ENCODE measurements at regions not wholly inside any gene's neighbourhood (a gene's known extent, or its start where the extent isn't known, plus 50 kb on each side); places are given as distances from the start of the nearest gene placed in this dataset.
"Not testable (repeated sequence)": the region's sequence is repeated elsewhere in the genome, so short reads cannot be mapped to it uniquely, and the experiment has no call there.

- H3K36me3 ChIP-seq (ENCODE audit: insufficient read depth, low read length); H3K27me3 ChIP-seq (ENCODE audit: insufficient read depth, low read length); H3K4me3 ChIP-seq (ENCODE audit: low read length); H3K27ac ChIP-seq (ENCODE audit: low read depth, low read length); H3K4me1 ChIP-seq (ENCODE audit: insufficient read depth, low read length); H3K9ac ChIP-seq (ENCODE audit: low read depth, low read length): not testable (repeated sequence)
- H3K9me3 ChIP-seq (ENCODE audit: insufficient read depth, low read depth, low read length) = peaks cover 16% of the 10 kb centered on the region; the same call in 1 of the 2 replicates
- WGBS = 99% methylated on average over 3 of the region's 4 CpGs
Observed at GRCh38 chr4:30215973-30216372, 504.2 kb upstream of the PCDH7 start.

- peaks cover 9% of the 10 kb centered on the region; the same call in 1 of the 2 replicates for H3K9me3 ChIP-seq (ENCODE audit: insufficient read depth, low read depth, low read length)
- no peak overlapping the region for H3K27ac ChIP-seq (ENCODE audit: low read depth, low read length)
- no peaks in the 10 kb centered on the region for H3K27me3 ChIP-seq (ENCODE audit: insufficient read depth, low read length)
- no peak overlapping the region for H3K9ac ChIP-seq (ENCODE audit: low read depth, low read length)
- no peaks in the 10 kb centered on the region for H3K4me1 ChIP-seq (ENCODE audit: insufficient read depth, low read length)
- no peak overlapping the region for H3K4me3 ChIP-seq (ENCODE audit: low read length)
- no peaks in the 10 kb centered on the region for H3K36me3 ChIP-seq (ENCODE audit: insufficient read depth, low read length)
Observed at GRCh38 chr4:30245140-30245539, 475.0 kb upstream of the PCDH7 start.

GRCh38 chr4:30256116-30256832 is 463.9 kb upstream of the PCDH7 start:
- H3K9ac ChIP-seq (ENCODE audit: low read depth, low read length) = no peak overlapping the region
- no peaks in the 10 kb centered on the region for H3K27me3 ChIP-seq (ENCODE audit: insufficient read depth, low read length)
- H3K9me3 ChIP-seq (ENCODE audit: insufficient read depth, low read depth, low read length) = no peaks in the 10 kb centered on the region
- no peak overlapping the region for H3K27ac ChIP-seq (ENCODE audit: low read depth, low read length)
- no peak overlapping the region for H3K4me3 ChIP-seq (ENCODE audit: low read length)
- WGBS = 98% methylated on average over 3 of the region's 3 CpGs
- H3K36me3 ChIP-seq (ENCODE audit: insufficient read depth, low read length) = no peaks in the 10 kb centered on the region
- no peaks in the 10 kb centered on the region for H3K4me1 ChIP-seq (ENCODE audit: insufficient read depth, low read length)

- Histone ChIP-seq H3K4me1 (ENCODE audit: insufficient read depth, low read length) (no peaks in the 10 kb centered on the region), H3K9me3 (ENCODE audit: insufficient read depth, low read depth, low read length) (no peaks in the 10 kb centered on the region), H3K4me3 (ENCODE audit: low read length) (no peak overlapping the region), H3K27me3 (ENCODE audit: insufficient read depth, low read length) (no peaks in the 10 kb centered on the region), H3K9ac (ENCODE audit: low read depth, low read length) (no peak overlapping the region), H3K36me3 (ENCODE audit: insufficient read depth, low read length) (no peaks in the 10 kb centered on the region), H3K27ac (ENCODE audit: low read depth, low read length) (no peak overlapping the region)
- 90% methylated on average over 1 of the region's 3 CpGs for WGBS
Observed at GRCh38 chr4:30258949-30259348, 461.2 kb upstream of the PCDH7 start.

- Histone ChIP-seq H3K4me3 (ENCODE audit: low read length) (no peak overlapping the region), H3K4me1 (ENCODE audit: insufficient read depth, low read length) (no peaks in the 10 kb centered on the region), H3K36me3 (ENCODE audit: insufficient read depth, low read length) (no peaks in the 10 kb centered on the region), H3K27ac (ENCODE audit: low read depth, low read length) (no peak overlapping the region), H3K9ac (ENCODE audit: low read depth, low read length) (no peak overlapping the region), H3K27me3 (ENCODE audit: insufficient read depth, low read length) (no peaks in the 10 kb centered on the region), H3K9me3 (ENCODE audit: insufficient read depth, low read depth, low read length) (no peaks in the 10 kb centered on the region)
- 100% methylated on average over 1 of the region's 2 CpGs for WGBS
Observed at GRCh38 chr4:30262379-30262778, 457.8 kb upstream of the PCDH7 start.

GRCh38 chr4:30264465-30264864 is 455.7 kb upstream of the PCDH7 start:
- H3K9me3 ChIP-seq (ENCODE audit: insufficient read depth, low read depth, low read length) = no peaks in the 10 kb centered on the region
- no peaks in the 10 kb centered on the region for H3K27me3 ChIP-seq (ENCODE audit: insufficient read depth, low read length)
- H3K36me3 ChIP-seq (ENCODE audit: insufficient read depth, low read length) = no peaks in the 10 kb centered on the region
- H3K4me3 ChIP-seq (ENCODE audit: low read length) = no peak overlapping the region
- no peaks in the 10 kb centered on the region for H3K4me1 ChIP-seq (ENCODE audit: insufficient read depth, low read length)
- no peak overlapping the region for H3K27ac ChIP-seq (ENCODE audit: low read depth, low read length)
- H3K9ac ChIP-seq (ENCODE audit: low read depth, low read length) = no peak overlapping the region
- 96% methylated on average over 15 of the region's 15 CpGs for WGBS

GRCh38 chr4:30265716-30266115 is 454.5 kb upstream of the PCDH7 start:
- Histone ChIP-seq H3K9ac (ENCODE audit: low read depth, low read length) (no peak overlapping the region), H3K9me3 (ENCODE audit: insufficient read depth, low read depth, low read length) (no peaks in the 10 kb centered on the region), H3K4me1 (ENCODE audit: insufficient read depth, low read length) (no peaks in the 10 kb centered on the region), H3K36me3 (ENCODE audit: insufficient read depth, low read length) (no peaks in the 10 kb centered on the region), H3K4me3 (ENCODE audit: low read length) (no peak overlapping the region), H3K27me3 (ENCODE audit: insufficient read depth, low read length) (no peaks in the 10 kb centered on the region), H3K27ac (ENCODE audit: low read depth, low read length) (no peak overlapping the region)
- 100% methylated on average over 1 of the region's 3 CpGs for WGBS

- H3K4me3 ChIP-seq (ENCODE audit: low read length) = no peak overlapping the region
- WGBS = 94% methylated on average over 1 of the region's 2 CpGs
- H3K36me3 ChIP-seq (ENCODE audit: insufficient read depth, low read length) = no peaks in the 10 kb centered on the region
- no peaks in the 10 kb centered on the region for H3K9me3 ChIP-seq (ENCODE audit: insufficient read depth, low read depth, low read length)
- no peak overlapping the region for H3K9ac ChIP-seq (ENCODE audit: low read depth, low read length)
- H3K27me3 ChIP-seq (ENCODE audit: insufficient read depth, low read length) = no peaks in the 10 kb centered on the region
- no peaks in the 10 kb centered on the region for H3K4me1 ChIP-seq (ENCODE audit: insufficient read depth, low read length)
- no peak overlapping the region for H3K27ac ChIP-seq (ENCODE audit: low read depth, low read length)
Observed at GRCh38 chr4:30268370-30268769, 451.8 kb upstream of the PCDH7 start.

GRCh38 chr4:30269850-30270249 is 450.3 kb upstream of the PCDH7 start:
- no peaks in the 10 kb centered on the region for H3K27me3 ChIP-seq (ENCODE audit: insufficient read depth, low read length)
- H3K9me3 ChIP-seq (ENCODE audit: insufficient read depth, low read depth, low read length) = no peaks in the 10 kb centered on the region
- H3K27ac ChIP-seq (ENCODE audit: low read depth, low read length) = no peak overlapping the region
- WGBS = 58% methylated on average over 4 of the region's 6 CpGs
- H3K9ac ChIP-seq (ENCODE audit: low read depth, low read length) = no peak overlapping the region
- H3K4me1 ChIP-seq (ENCODE audit: insufficient read depth, low read length) = no peaks in the 10 kb centered on the region
- no peaks in the 10 kb centered on the region for H3K36me3 ChIP-seq (ENCODE audit: insufficient read depth, low read length)
- H3K4me3 ChIP-seq (ENCODE audit: low read length) = no peak overlapping the region

- Histone ChIP-seq H3K4me1 (ENCODE audit: insufficient read depth, low read length) (no peaks in the 10 kb centered on the region), H3K9ac (ENCODE audit: low read depth, low read length) (no peak overlapping the region), H3K4me3 (ENCODE audit: low read length) (no peak overlapping the region), H3K9me3 (ENCODE audit: insufficient read depth, low read depth, low read length) (no peaks in the 10 kb centered on the region), H3K27ac (ENCODE audit: low read depth, low read length) (no peak overlapping the region), H3K27me3 (ENCODE audit: insufficient read depth, low read length) (no peaks in the 10 kb centered on the region), H3K36me3 (ENCODE audit: insufficient read depth, low read length) (no peaks in the 10 kb centered on the region)
Observed at GRCh38 chr4:30281986-30282385, 438.2 kb upstream of the PCDH7 start.

- Histone ChIP-seq H3K4me1 (ENCODE audit: insufficient read depth, low read length) (no peaks in the 10 kb centered on the region), H3K27me3 (ENCODE audit: insufficient read depth, low read length) (no peaks in the 10 kb centered on the region), H3K9ac (ENCODE audit: low read depth, low read length) (no peak overlapping the region), H3K4me3 (ENCODE audit: low read length) (no peak overlapping the region), H3K36me3 (ENCODE audit: insufficient read depth, low read length) (no peaks in the 10 kb centered on the region), H3K27ac (ENCODE audit: low read depth, low read length) (no peak overlapping the region), H3K9me3 (ENCODE audit: insufficient read depth, low read depth, low read length) (no peaks in the 10 kb centered on the region)
- 96% methylated on average over 3 of the region's 3 CpGs for WGBS
Observed at GRCh38 chr4:30283336-30283735, 436.8 kb upstream of the PCDH7 start.

GRCh38 chr4:30294295-30294694 is 425.9 kb upstream of the PCDH7 start:
- H3K9ac ChIP-seq (ENCODE audit: low read depth, low read length) = no peak overlapping the region
- H3K4me3 ChIP-seq (ENCODE audit: low read length) = no peak overlapping the region
- H3K27me3 ChIP-seq (ENCODE audit: insufficient read depth, low read length) = no peaks in the 10 kb centered on the region
- no peaks in the 10 kb centered on the region for H3K36me3 ChIP-seq (ENCODE audit: insufficient read depth, low read length)
- H3K4me1 ChIP-seq (ENCODE audit: insufficient read depth, low read length) = no peaks in the 10 kb centered on the region
- H3K27ac ChIP-seq (ENCODE audit: low read depth, low read length) = no peak overlapping the region
- WGBS = 94% methylated on average over 3 of the region's 3 CpGs
- no peaks in the 10 kb centered on the region for H3K9me3 ChIP-seq (ENCODE audit: insufficient read depth, low read depth, low read length)
